GM23248 (cell line): ENCODE measurements at regions not wholly inside any gene's neighbourhood (a gene's known extent, or its start where the extent isn't known, plus 50 kb on each side); places are given as distances from the start of the nearest gene placed in this dataset.

Experiments used
- EZH2 ChIP-seq: fragments of 200-600 bp; sonication (generic); IDR thresholded peaks from 2 replicates; pipeline ENCODE4 v1.6.1; 2018; ENCODE audit warnings: antibody characterized with exemption, mild to moderate bottlenecking; ENCODE audit not compliant: insufficient read depth, poor library complexity, severe bottlenecking
- EZH2phosphoT487 ChIP-seq: fragments of 200-600 bp; sonication (generic); IDR thresholded peaks from 2 replicates; pipeline ENCODE4 v1.6.1; 2018; ENCODE audit warnings: antibody characterized with exemption, moderate library complexity, mild to moderate bottlenecking, low read depth; ENCODE audit not compliant: insufficient read depth

GRCh38 chr12:13390381-13390861, 193.9 kb downstream of the EMP1 start:
- TF ChIP-seq EZH2phosphoT487 (no peak), EZH2 (no peak)
